BE2C (cell line): ENCODE measurements at regions not wholly inside any gene's neighbourhood (a gene's known extent, or its start where the extent isn't known, plus 50 kb on each side); places are given as distances from the start of the nearest gene placed in this dataset.

Experiments
- DNase-seq: peaks from one replicate; pipeline ENCODE4 v3.0.0-alpha.2; 2020
- H3K27me3 ChIP-seq: fragments of 250-450 bp; sonication (Bioruptor Pico); 2 replicates; pipeline ENCODE4 v1.5.1; 2020; ENCODE audit warnings: mild to moderate bottlenecking
- H3K36me3 ChIP-seq: fragments of 250-450 bp; sonication (Bioruptor Pico); 2 replicates; pipeline ENCODE4 v1.5.1; 2020; ENCODE audit warnings: mild to moderate bottlenecking
- H3K4me1 ChIP-seq: fragments of 250-450 bp; sonication (Bioruptor Pico); 2 replicates; pipeline ENCODE4 v1.5.1; 2020
- H3K4me3 ChIP-seq: 2 replicates; pipeline ENCODE4 v1.5.1; 2011; ENCODE audit warnings: low read depth, low read length
- H3K9me3 ChIP-seq: fragments of 250-450 bp; sonication (Bioruptor Pico); 2 replicates; pipeline ENCODE4 v1.5.1; 2020
- TF ChIP-seq, protein P1 (sequence below): IDR thresholded peaks from 2 replicates; pipeline ENCODE4 v1.5.1; 2012; ENCODE audit warnings: mild to moderate bottlenecking, low read depth, low read length

- TF ChIP-seq, protein P1, sequence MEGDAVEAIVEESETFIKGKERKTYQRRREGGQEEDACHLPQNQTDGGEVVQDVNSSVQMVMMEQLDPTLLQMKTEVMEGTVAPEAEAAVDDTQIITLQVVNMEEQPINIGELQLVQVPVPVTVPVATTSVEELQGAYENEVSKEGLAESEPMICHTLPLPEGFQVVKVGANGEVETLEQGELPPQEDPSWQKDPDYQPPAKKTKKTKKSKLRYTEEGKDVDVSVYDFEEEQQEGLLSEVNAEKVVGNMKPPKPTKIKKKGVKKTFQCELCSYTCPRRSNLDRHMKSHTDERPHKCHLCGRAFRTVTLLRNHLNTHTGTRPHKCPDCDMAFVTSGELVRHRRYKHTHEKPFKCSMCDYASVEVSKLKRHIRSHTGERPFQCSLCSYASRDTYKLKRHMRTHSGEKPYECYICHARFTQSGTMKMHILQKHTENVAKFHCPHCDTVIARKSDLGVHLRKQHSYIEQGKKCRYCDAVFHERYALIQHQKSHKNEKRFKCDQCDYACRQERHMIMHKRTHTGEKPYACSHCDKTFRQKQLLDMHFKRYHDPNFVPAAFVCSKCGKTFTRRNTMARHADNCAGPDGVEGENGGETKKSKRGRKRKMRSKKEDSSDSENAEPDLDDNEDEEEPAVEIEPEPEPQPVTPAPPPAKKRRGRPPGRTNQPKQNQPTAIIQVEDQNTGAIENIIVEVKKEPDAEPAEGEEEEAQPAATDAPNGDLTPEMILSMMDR: no peak
- Histone ChIP-seq H3K9me3 (no peaks in the 10 kb centered on the region), H3K4me1 (no peaks in the 10 kb centered on the region), H3K36me3 (no peaks in the 10 kb centered on the region), H3K4me3 (no peak overlapping the region), H3K27me3 (no peaks in the 10 kb centered on the region)
- no peak for DNase-seq
These were observed 239.0 kb downstream of the ASCL1 start for GRCh38 chr12:103196467-103196866.

DNA sequence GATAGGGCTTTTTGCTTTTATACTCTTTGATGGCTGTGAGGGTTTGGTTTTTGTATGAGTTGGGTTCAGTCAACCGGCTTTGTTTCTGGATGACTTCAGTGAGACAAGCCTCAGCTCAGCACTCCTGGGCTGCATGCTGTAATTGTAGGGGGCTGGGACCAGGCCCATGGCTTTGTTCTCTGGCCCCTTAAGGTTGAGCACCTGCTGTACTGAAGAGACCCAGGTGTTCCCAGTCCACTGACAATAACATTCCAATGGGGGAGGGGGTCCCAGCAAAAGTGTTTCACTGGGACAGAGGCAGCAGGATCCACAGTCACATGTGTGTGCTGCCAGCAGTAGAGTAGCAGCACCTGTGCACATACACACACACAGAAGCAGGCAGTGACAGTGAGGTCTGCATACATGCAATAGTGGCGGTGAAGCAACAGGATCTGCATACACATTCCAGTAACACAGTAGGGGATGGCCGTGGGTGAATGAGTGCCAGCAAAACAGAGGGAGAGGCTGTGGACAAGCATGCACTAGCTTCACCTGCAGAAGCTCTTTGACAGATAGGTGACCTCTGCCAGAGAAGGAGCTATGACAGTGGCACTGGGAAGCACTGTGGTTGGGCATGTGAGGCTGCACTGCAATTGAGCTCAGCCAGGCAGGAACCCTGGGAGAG is 240.4 kb downstream of the ASCL1 start:
- TF ChIP-seq, protein P1: no peak

GRCh38 chr12:103198499-103198898 is 241.0 kb downstream of the ASCL1 start:
- TF ChIP-seq, protein P1: no peak
- no peaks in the 10 kb centered on the region for H3K4me1 ChIP-seq
- no peaks in the 10 kb centered on the region for H3K36me3 ChIP-seq
- H3K27me3 ChIP-seq: no peaks in the 10 kb centered on the region
- DNase-seq: no peak
- no peak overlapping the region for H3K4me3 ChIP-seq
- no peaks in the 10 kb centered on the region for H3K9me3 ChIP-seq

More for the DNA sequence above, 240.4 kb downstream of the ASCL1 start:
- no peaks in the 10 kb centered on the region for H3K4me1 ChIP-seq
- no peaks in the 10 kb centered on the region for H3K9me3 ChIP-seq
- DNase-seq: no peak
- no peaks in the 10 kb centered on the region for H3K27me3 ChIP-seq
- no peak overlapping the region for H3K4me3 ChIP-seq
- no peaks in the 10 kb centered on the region for H3K36me3 ChIP-seq

- Histone ChIP-seq H3K4me3 (no peak overlapping the region), H3K4me1 (no peaks in the 10 kb centered on the region), H3K36me3 (no peaks in the 10 kb centered on the region), H3K9me3 (no peaks in the 10 kb centered on the region), H3K27me3 (no peaks in the 10 kb centered on the region)
- no peak for DNase-seq
- TF ChIP-seq, protein P1: no peak
These were observed 248.4 kb downstream of the ASCL1 start for GRCh38 chr12:103205906-103206305.

GRCh38 chr12:103207936-103208335 is 250.5 kb downstream of the ASCL1 start:
- no peaks in the 10 kb centered on the region for H3K27me3 ChIP-seq
- TF ChIP-seq, protein P1: no peak
- H3K36me3 ChIP-seq: no peaks in the 10 kb centered on the region
- no peaks in the 10 kb centered on the region; the same call in 1 of the 2 replicates for H3K4me1 ChIP-seq
- no peak overlapping the region for H3K4me3 ChIP-seq
- no peak for DNase-seq
- H3K9me3 ChIP-seq: peaks cover 3% of the 10 kb centered on the region; the same call in 1 of the 2 replicates

DNA sequence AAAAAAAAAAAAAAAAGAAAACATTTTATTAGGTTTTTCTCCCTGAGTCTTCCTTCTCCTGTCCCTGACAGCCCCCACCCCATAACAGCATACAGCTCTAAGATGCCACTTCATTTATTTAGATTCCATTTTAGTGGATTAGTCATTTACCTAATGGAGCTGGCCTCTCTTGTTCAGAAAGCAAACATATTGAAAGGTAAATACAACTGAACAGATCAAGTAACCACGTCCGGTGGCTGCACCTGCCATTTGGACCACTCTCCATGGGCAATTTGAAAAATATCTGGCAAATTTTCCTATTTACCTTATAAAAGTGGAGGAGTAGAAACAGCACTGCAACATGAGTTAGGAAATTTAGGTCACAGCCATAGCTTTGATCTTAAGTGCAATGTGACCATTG is 254.6 kb downstream of the C12orf42 start:
- DNase-seq: no peak
- H3K4me1 ChIP-seq: no peaks in the 10 kb centered on the region
- no peaks in the 10 kb centered on the region for H3K27me3 ChIP-seq
- no peak overlapping the region for H3K4me3 ChIP-seq
- no peaks in the 10 kb centered on the region for H3K9me3 ChIP-seq
- TF ChIP-seq, protein P1: no peak
- H3K36me3 ChIP-seq: no peaks in the 10 kb centered on the region
